Islet of Langerhans (tissue), 1 donor: ENCODE measurements at regions not wholly inside any gene's neighbourhood (a gene's known extent, or its start where the extent isn't known, plus 50 kb on each side); places are given as distances from the start of the nearest gene placed in this dataset.

Source experiments
- FAIRE-seq: peaks from one replicate; lab custom pipeline; 2011; peaks lifted over from hg19 to GRCh38; lab: Jason Lieb, UNC

GRCh38 chr4:71932941-71933340 lies 98.9 kb upstream of the NPFFR2 start:
- no peak for FAIRE-seq

- no peak for FAIRE-seq
Measured at GRCh38 chr4:71938776-71939175, 93.0 kb upstream of the NPFFR2 start.

GRCh38 chr4:71941001-71941400 lies 90.8 kb upstream of the NPFFR2 start:
- FAIRE-seq = no peak

GRCh38 chr4:71944956-71945355 lies 86.8 kb upstream of the NPFFR2 start:
- no peak for FAIRE-seq

GRCh38 chr4:71945791-71946190 lies 86.0 kb upstream of the NPFFR2 start:
- FAIRE-seq = no peak

- no peak for FAIRE-seq
Measured at GRCh38 chr4:71958978-71959377, 72.8 kb upstream of the NPFFR2 start.

GRCh38 chr4:71962622-71963264 lies 69.1 kb upstream of the NPFFR2 start:
- FAIRE-seq = no peak

- no peak for FAIRE-seq
Measured at GRCh38 chr4:71974681-71975080, 57.1 kb upstream of the NPFFR2 start.

GRCh38 chr4:71976523-71976922 lies 55.3 kb upstream of the NPFFR2 start:
- no peak for FAIRE-seq

GRCh38 chr4:71978210-71978835 lies 53.5 kb upstream of the NPFFR2 start:
- FAIRE-seq = no peak

GRCh38 chr4:71980976-71981375 lies 50.8 kb upstream of the NPFFR2 start:
- FAIRE-seq = no peak
